Natural killer cell (primary cell): ENCODE measurements at regions not wholly inside any gene's neighbourhood (a gene's known extent, or its start where the extent isn't known, plus 50 kb on each side); places are given as distances from the start of the nearest gene placed in this dataset.

Source experiments
- ATAC-seq, 3 donors: fragments of 150-1000 bp in 2 of 3; fragments of 200-7000 bp in 1 of 3; cut with Tn5 transposase; 1 replicate in 1 of 3; 2 replicates in 2 of 3; pipeline ENCODE4 v1.10.0; 2021; ENCODE audit warnings: mild to moderate bottlenecking in 2 of 3, moderate library complexity in 2 of 3
- DNase-seq, 2 donors: peaks; one replicate each; pipeline versions ENCODE4 v3.0.0 to v3.0.0-alpha.2; 2013 to 2021; ENCODE audit warnings: mixed read lengths in 1 of 2
- H3K27ac ChIP-seq: one replicate; pipeline ENCODE4 v1.5.1; 2013; ENCODE audit warnings: mild to moderate bottlenecking, low read length
- H3K27me3 ChIP-seq: one replicate; pipeline ENCODE4 v1.6.1; 2013; ENCODE audit warnings: low read length; ENCODE audit not compliant: control insufficient read depth, insufficient read depth
- H3K36me3 ChIP-seq: one replicate; pipeline ENCODE4 v1.6.1; 2013; ENCODE audit warnings: low read length; ENCODE audit not compliant: control insufficient read depth, insufficient read depth
- H3K4me1 ChIP-seq: one replicate; pipeline ENCODE4 v1.6.1; 2013; ENCODE audit warnings: low read length; ENCODE audit not compliant: control insufficient read depth, insufficient read depth
- H3K4me3 ChIP-seq: one replicate; pipeline ENCODE4 v1.5.1; 2013; ENCODE audit warnings: low read length
- H3K9me3 ChIP-seq: one replicate; pipeline ENCODE4 v1.6.1; 2013; ENCODE audit warnings: low read length; ENCODE audit not compliant: control insufficient read depth, insufficient read depth
- H3K27ac Mint-ChIP-seq, 2 donors: one replicate each; pipeline ENCODE4 v1.8.0; 2022; ENCODE audit warnings: mild to moderate bottlenecking in 2 of 2, mixed read lengths in 2 of 2, moderate library complexity in 1 of 2
- H3K27me3 Mint-ChIP-seq, 2 donors: one replicate each; pipeline ENCODE4 v1.8.0; 2022; ENCODE audit warnings: low read depth in 2 of 2, mixed read lengths in 2 of 2
- H3K36me3 Mint-ChIP-seq: one replicate; pipeline ENCODE4 v1.8.0; 2022; ENCODE audit warnings: mixed read lengths
- H3K4me1 Mint-ChIP-seq, 2 donors: one replicate each; pipeline ENCODE4 v1.8.0; 2022; ENCODE audit warnings: mixed read lengths in 2 of 2
- H3K4me3 Mint-ChIP-seq: one replicate; pipeline ENCODE4 v1.8.0; 2022; ENCODE audit warnings: mild to moderate bottlenecking, moderate library complexity, mixed read lengths
- H3K9me3 Mint-ChIP-seq, 2 donors: one replicate each; pipeline ENCODE4 v1.8.0; 2022; ENCODE audit warnings: mixed read lengths in 2 of 2
- WGBS: methylation state at CpG from one replicate; pipeline ENCODE4 v1.1.7; 2013; ENCODE audit warnings: missing lambda C conversion rate; ENCODE audit not compliant: insufficient coverage; 5-methylcytosine and 5-hydroxymethylcytosine counted together
- intact Hi-C: fragments of 100-400 bp; cut with micrococcal nuclease; formaldehyde crosslinking; loops from one replicate; pipeline ENCODE4 v1.14.2; 2022
- TF ChIP-seq, protein P1 (sequence below): fragments of 200-600 bp; IDR thresholded peaks from one replicate; pipeline ENCODE4 v1.8.0; 2022; ENCODE audit warnings: antibody characterized with exemption

- DNase-seq = no peak
- Mint-ChIP-seq H3K9me3 (no peaks in the 10 kb centered on the region), H3K27ac (no peak overlapping the region), H3K4me3 (no peak overlapping the region), H3K4me1 (no peaks in the 10 kb centered on the region), H3K27me3 (no peaks in the 10 kb centered on the region), H3K36me3 (no peaks in the 10 kb centered on the region)
- H3K9me3 ChIP-seq = no peaks in the 10 kb centered on the region
- ATAC-seq = no peak
- H3K27ac ChIP-seq = peak overlapping the region; percentile 78
- 90% methylated on average over 28 of the region's 28 CpGs for WGBS
- no peaks in the 10 kb centered on the region for H3K27me3 ChIP-seq
- H3K4me3 ChIP-seq = no peak overlapping the region
- intact Hi-C loops = no loop called here
- TF ChIP-seq, protein P1, sequence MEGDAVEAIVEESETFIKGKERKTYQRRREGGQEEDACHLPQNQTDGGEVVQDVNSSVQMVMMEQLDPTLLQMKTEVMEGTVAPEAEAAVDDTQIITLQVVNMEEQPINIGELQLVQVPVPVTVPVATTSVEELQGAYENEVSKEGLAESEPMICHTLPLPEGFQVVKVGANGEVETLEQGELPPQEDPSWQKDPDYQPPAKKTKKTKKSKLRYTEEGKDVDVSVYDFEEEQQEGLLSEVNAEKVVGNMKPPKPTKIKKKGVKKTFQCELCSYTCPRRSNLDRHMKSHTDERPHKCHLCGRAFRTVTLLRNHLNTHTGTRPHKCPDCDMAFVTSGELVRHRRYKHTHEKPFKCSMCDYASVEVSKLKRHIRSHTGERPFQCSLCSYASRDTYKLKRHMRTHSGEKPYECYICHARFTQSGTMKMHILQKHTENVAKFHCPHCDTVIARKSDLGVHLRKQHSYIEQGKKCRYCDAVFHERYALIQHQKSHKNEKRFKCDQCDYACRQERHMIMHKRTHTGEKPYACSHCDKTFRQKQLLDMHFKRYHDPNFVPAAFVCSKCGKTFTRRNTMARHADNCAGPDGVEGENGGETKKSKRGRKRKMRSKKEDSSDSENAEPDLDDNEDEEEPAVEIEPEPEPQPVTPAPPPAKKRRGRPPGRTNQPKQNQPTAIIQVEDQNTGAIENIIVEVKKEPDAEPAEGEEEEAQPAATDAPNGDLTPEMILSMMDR = no peak
- peaks cover 10% of the 10 kb centered on the region for H3K4me1 ChIP-seq
- H3K36me3 ChIP-seq = no peaks in the 10 kb centered on the region
Observed at GRCh38 chr21:43353282-43354025, 73.5 kb downstream of the SIK1 start.

- no peaks in the 10 kb centered on the region for H3K36me3 Mint-ChIP-seq
- intact Hi-C loops = no loop called here
- WGBS = 85% methylated on average over 12 of the region's 16 CpGs
- Histone ChIP-seq H3K36me3 (no peaks in the 10 kb centered on the region), H3K9me3 (no peaks in the 10 kb centered on the region), H3K27me3 (no peaks in the 10 kb centered on the region), H3K4me3 (no peak overlapping the region), H3K27ac (peak overlapping the region; percentile 78), H3K4me1 (peaks cover 10% of the 10 kb centered on the region)
- H3K27me3 Mint-ChIP-seq = no peaks in the 10 kb centered on the region
- no peaks in the 10 kb centered on the region for H3K9me3 Mint-ChIP-seq
- H3K4me1 Mint-ChIP-seq = no peaks in the 10 kb centered on the region
- DNase-seq = peak in 1 of 2 donors; percentile 51
- TF ChIP-seq, protein P1 = no peak
- ATAC-seq = peak; percentile 30 to 46 (median 38)
- H3K4me3 Mint-ChIP-seq = no peak overlapping the region
- no peak overlapping the region for H3K27ac Mint-ChIP-seq
Observed at GRCh38 chr21:43352568-43353281, 74.2 kb downstream of the SIK1 start.

- WGBS = 95% methylated on average over 7 of the region's 8 CpGs
- DNase-seq (no peak), ATAC-seq (no peak)
- intact Hi-C loops = no loop called here
- Mint-ChIP-seq H3K4me3 (no peak overlapping the region), H3K9me3 (no peaks in the 10 kb centered on the region), H3K36me3 (no peaks in the 10 kb centered on the region), H3K27ac (no peak overlapping the region), H3K4me1 (no peaks in the 10 kb centered on the region), H3K27me3 (no peaks in the 10 kb centered on the region)
- Histone ChIP-seq H3K9me3 (no peaks in the 10 kb centered on the region), H3K4me3 (no peak overlapping the region), H3K27me3 (no peaks in the 10 kb centered on the region), H3K36me3 (no peaks in the 10 kb centered on the region), H3K4me1 (peaks cover 10% of the 10 kb centered on the region), H3K27ac (peak overlapping the region; percentile 40)
- TF ChIP-seq, protein P1 = no peak
Observed at GRCh38 chr21:43352154-43352537, 74.8 kb downstream of the SIK1 start.
